Stimulated activated naive CD8-positive, alpha-beta T cell treated with anti-CD3 and anti-CD28 coated beads, Interleukin-15, Interleukin-2, amounts not matched to agents 100 U/mL and 50 U/mL, for 24 hours (primary cell): ENCODE measurements at regions not wholly inside any gene's neighbourhood (a gene's known extent, or its start where the extent isn't known, plus 50 kb on each side); places are given as distances from the start of the nearest gene placed in this dataset.
"Not testable (repeated sequence)": the region's sequence is repeated elsewhere in the genome, so short reads cannot be mapped to it uniquely, and the experiment has no call there.

ENCODE experiments used
- ATAC-seq: fragments of 150-1000 bp; cut with Tn5 transposase; one replicate; pipeline ENCODE4 v1.10.0; 2021
- DNase-seq: peaks from one replicate; pipeline ENCODE4 v3.0.0; 2021

- ATAC-seq = no peak
- no peak for DNase-seq
Observed at GRCh38 chr22:49457946-49458707, 369.5 kb downstream of the BRD1 start.

GRCh38 chr22:49457146-49457545 is 370.5 kb downstream of the BRD1 start:
- no peak for ATAC-seq

GRCh38 chr22:49455595-49455994 is 372.1 kb downstream of the BRD1 start:
- no peak for ATAC-seq
- no peak for DNase-seq

More at GRCh38 chr22:49457146-49457545, 370.5 kb downstream of the BRD1 start:
- DNase-seq = no peak

- no peak for ATAC-seq
Observed at GRCh38 chr22:49454726-49455125, 372.9 kb downstream of the BRD1 start.

GRCh38 chr22:49453771-49454170 is 373.9 kb downstream of the BRD1 start:
- no peak for DNase-seq
- no peak for ATAC-seq

More at GRCh38 chr22:49454726-49455125, 372.9 kb downstream of the BRD1 start:
- no peak for DNase-seq

GRCh38 chr22:49453019-49453418 is 374.7 kb downstream of the BRD1 start:
- DNase-seq, ATAC-seq: not testable (repeated sequence)

- ATAC-seq (no peak), DNase-seq (no peak)
Observed at GRCh38 chr22:49452362-49452946, 375.2 kb downstream of the BRD1 start.

GRCh38 chr22:49451070-49451840 is 376.4 kb downstream of the BRD1 start:
- ATAC-seq = no peak

GRCh38 chr22:49450498-49450897 is 377.2 kb downstream of the BRD1 start:
- no peak for ATAC-seq
- no peak for DNase-seq

More at GRCh38 chr22:49451070-49451840, 376.4 kb downstream of the BRD1 start:
- DNase-seq = no peak

- DNase-seq = no peak
- ATAC-seq = no peak
Observed at GRCh38 chr22:49449811-49450446, 377.7 kb downstream of the BRD1 start.

- ATAC-seq = no peak
- no peak for DNase-seq
Observed at GRCh38 chr22:49449377-49449776, 378.3 kb downstream of the BRD1 start.

GRCh38 chr22:49448526-49448925 is 379.1 kb downstream of the BRD1 start:
- ATAC-seq (no peak), DNase-seq (no peak)

GRCh38 chr22:49447837-49448236 is 379.8 kb downstream of the BRD1 start:
- DNase-seq (no peak), ATAC-seq (no peak)

- ATAC-seq (peak; percentile 74), DNase-seq (peak; percentile 35)
Observed at GRCh38 chr22:49446759-49447710, 380.6 kb downstream of the BRD1 start.

- no peak for ATAC-seq
- no peak for DNase-seq
Observed at GRCh38 chr22:49446145-49446758, 381.4 kb downstream of the BRD1 start.

GRCh38 chr22:49444781-49445180 is 382.9 kb downstream of the BRD1 start:
- ATAC-seq (no peak), DNase-seq (no peak)

- no peak for ATAC-seq
- no peak for DNase-seq
Observed at GRCh38 chr22:49440931-49441330, 386.7 kb downstream of the BRD1 start.

- no peak for ATAC-seq
- DNase-seq = no peak
Observed at GRCh38 chr22:49439373-49439772, 388.3 kb downstream of the BRD1 start.

GRCh38 chr22:49437956-49438355 is 389.7 kb downstream of the BRD1 start:
- ATAC-seq = no peak

GRCh38 chr22:49437356-49437755 is 390.3 kb downstream of the BRD1 start:
- ATAC-seq = no peak
- no peak for DNase-seq

More at GRCh38 chr22:49437956-49438355, 389.7 kb downstream of the BRD1 start:
- no peak for DNase-seq

GRCh38 chr22:49436056-49436455 is 391.6 kb downstream of the BRD1 start:
- DNase-seq (no peak), ATAC-seq (no peak)
